OCI-LY1 (cell line): ENCODE measurements at regions not wholly inside any gene's neighbourhood (a gene's known extent, or its start where the extent isn't known, plus 50 kb on each side); places are given as distances from the start of the nearest gene placed in this dataset.

Source experiments
- H2AFZ ChIP-seq: fragments of 200-600 bp; sonication (generic), shearing (Covaris generic); 2 replicates; pipeline ENCODE4 v1.6.0; 2014; ENCODE audit warnings: antibody characterized with exemption, mild to moderate bottlenecking, low read length
- H3F3A ChIP-seq: fragments of 200-600 bp; sonication (generic), shearing (Covaris generic); 2 replicates; pipeline ENCODE4 v1.6.0; 2014; ENCODE audit warnings: mild to moderate bottlenecking, antibody characterized with exemption, low read length, moderate library complexity; ENCODE audit not compliant: insufficient read depth
- H3K27ac ChIP-seq: fragments of 200-600 bp; sonication (generic); 2 replicates; pipeline ENCODE4 v1.5.1; 2014; ENCODE audit warnings: low read length, mixed run types, mild to moderate bottlenecking, low read depth; ENCODE audit not compliant: poor library complexity, severe bottlenecking
- H3K27me3 ChIP-seq: fragments of 200-600 bp; sonication (generic); 2 replicates; pipeline ENCODE4 v1.6.0; 2014; ENCODE audit warnings: antibody characterized with exemption, mild to moderate bottlenecking, low read length, moderate library complexity; ENCODE audit not compliant: insufficient read depth
- H3K36me3 ChIP-seq: fragments of 200-600 bp; sonication (generic); 2 replicates; pipeline ENCODE4 v1.6.1; 2014; ENCODE audit warnings: mild to moderate bottlenecking, antibody characterized with exemption, low read length, moderate library complexity, mixed read lengths; ENCODE audit not compliant: insufficient read depth
- H3K4me1 ChIP-seq: fragments of 200-600 bp; sonication (generic); 2 replicates; pipeline ENCODE4 v1.5.1; 2014; ENCODE audit warnings: mild to moderate bottlenecking, low read length, moderate library complexity; ENCODE audit not compliant: insufficient read depth, severe bottlenecking
- H3K4me2 ChIP-seq: fragments of 200-600 bp; sonication (generic), shearing (Covaris generic); 2 replicates; pipeline ENCODE4 v1.6.1; 2014; ENCODE audit warnings: low read length
- H3K4me3 ChIP-seq: fragments of 200-600 bp; sonication (generic); 2 replicates; pipeline ENCODE4 v1.5.1; 2014; ENCODE audit warnings: low read length, low read depth, mild to moderate bottlenecking, mixed read lengths; ENCODE audit not compliant: poor library complexity, severe bottlenecking
- H3K79me2 ChIP-seq: fragments of 200-600 bp; shearing (Covaris generic); 2 replicates; pipeline ENCODE4 v1.6.1; 2016; ENCODE audit warnings: mixed run types, low read length, mixed read lengths; ENCODE audit not compliant: insufficient read depth
- H3K9ac ChIP-seq: fragments of 200-600 bp; sonication (generic), shearing (Covaris generic); 2 replicates; pipeline ENCODE4 v1.6.1; 2014; ENCODE audit warnings: mild to moderate bottlenecking, low read length, mixed read lengths
- H3K9me2 ChIP-seq: fragments of 200-600 bp; sonication (generic), shearing (Covaris generic); 2 replicates; pipeline ENCODE4 v1.6.1; 2014; ENCODE audit warnings: low read depth, mild to moderate bottlenecking, low read length, mixed read lengths
- H3K9me3 ChIP-seq: fragments of 200-600 bp; shearing (Covaris generic); 2 replicates; pipeline ENCODE4 v1.6.1; 2014; ENCODE audit warnings: low read length, mixed read lengths
- H4K20me1 ChIP-seq: fragments of 200-600 bp; sonication (generic), shearing (Covaris generic); 2 replicates; pipeline ENCODE4 v1.6.0; 2016; ENCODE audit warnings: mild to moderate bottlenecking, low read length; ENCODE audit not compliant: insufficient read depth
- EZH2 ChIP-seq: fragments of 200-600 bp; sonication (generic), shearing (Covaris generic); IDR thresholded peaks from 2 replicates; pipeline ENCODE4 v1.8.0; 2017; ENCODE audit warnings: borderline replicate concordance, mixed run types, mild to moderate bottlenecking, antibody characterized with exemption, low read length, moderate library complexity, mixed read lengths
- TF ChIP-seq, protein P1 (sequence below): fragments of 200-600 bp; sonication (generic), shearing (Covaris generic); IDR thresholded peaks from 2 replicates; pipeline ENCODE4 v1.5.1; 2017; ENCODE audit warnings: mild to moderate bottlenecking, antibody characterized with exemption, low read length, moderate library complexity, mixed read lengths

DNA sequence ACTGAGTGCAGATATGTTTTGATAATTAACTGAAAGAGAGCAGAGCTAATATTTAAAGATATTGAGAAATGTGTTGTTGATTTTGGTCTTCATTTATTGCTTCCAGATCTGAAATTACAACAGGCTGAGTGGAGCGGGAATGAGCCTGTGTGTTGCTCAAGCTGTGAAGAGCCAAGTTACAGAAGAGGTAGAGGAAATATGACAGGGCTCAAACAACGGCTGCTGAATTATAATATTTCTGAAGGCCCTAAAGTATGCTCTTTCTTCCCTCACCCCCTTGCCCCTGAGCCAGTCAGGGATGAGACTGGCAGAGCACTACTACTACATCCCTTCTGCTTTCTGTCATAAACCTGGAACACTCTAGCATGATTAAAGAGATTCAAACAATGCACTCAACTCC is 115.6 kb downstream of the FANCF start:
- no peak overlapping the region for H3K4me3 ChIP-seq
- H3F3A ChIP-seq: no peaks in the 10 kb centered on the region
- no peak for TF ChIP-seq EZH2
- TF ChIP-seq, protein P1, sequence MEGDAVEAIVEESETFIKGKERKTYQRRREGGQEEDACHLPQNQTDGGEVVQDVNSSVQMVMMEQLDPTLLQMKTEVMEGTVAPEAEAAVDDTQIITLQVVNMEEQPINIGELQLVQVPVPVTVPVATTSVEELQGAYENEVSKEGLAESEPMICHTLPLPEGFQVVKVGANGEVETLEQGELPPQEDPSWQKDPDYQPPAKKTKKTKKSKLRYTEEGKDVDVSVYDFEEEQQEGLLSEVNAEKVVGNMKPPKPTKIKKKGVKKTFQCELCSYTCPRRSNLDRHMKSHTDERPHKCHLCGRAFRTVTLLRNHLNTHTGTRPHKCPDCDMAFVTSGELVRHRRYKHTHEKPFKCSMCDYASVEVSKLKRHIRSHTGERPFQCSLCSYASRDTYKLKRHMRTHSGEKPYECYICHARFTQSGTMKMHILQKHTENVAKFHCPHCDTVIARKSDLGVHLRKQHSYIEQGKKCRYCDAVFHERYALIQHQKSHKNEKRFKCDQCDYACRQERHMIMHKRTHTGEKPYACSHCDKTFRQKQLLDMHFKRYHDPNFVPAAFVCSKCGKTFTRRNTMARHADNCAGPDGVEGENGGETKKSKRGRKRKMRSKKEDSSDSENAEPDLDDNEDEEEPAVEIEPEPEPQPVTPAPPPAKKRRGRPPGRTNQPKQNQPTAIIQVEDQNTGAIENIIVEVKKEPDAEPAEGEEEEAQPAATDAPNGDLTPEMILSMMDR: no peak
- no peak overlapping the region for H3K27ac ChIP-seq
- H3K9me3 ChIP-seq: no peaks in the 10 kb centered on the region
- H3K4me2 ChIP-seq: no peak overlapping the region
- no peaks in the 10 kb centered on the region for H3K27me3 ChIP-seq
- no peaks in the 10 kb centered on the region for H3K36me3 ChIP-seq
- no peaks in the 10 kb centered on the region for H3K4me1 ChIP-seq
- no peaks in the 10 kb centered on the region for H3K9me2 ChIP-seq
- H3K79me2 ChIP-seq: no peaks in the 10 kb centered on the region
- no peak overlapping the region for H2AFZ ChIP-seq
- H4K20me1 ChIP-seq: no peaks in the 10 kb centered on the region
- no peak overlapping the region for H3K9ac ChIP-seq

DNA sequence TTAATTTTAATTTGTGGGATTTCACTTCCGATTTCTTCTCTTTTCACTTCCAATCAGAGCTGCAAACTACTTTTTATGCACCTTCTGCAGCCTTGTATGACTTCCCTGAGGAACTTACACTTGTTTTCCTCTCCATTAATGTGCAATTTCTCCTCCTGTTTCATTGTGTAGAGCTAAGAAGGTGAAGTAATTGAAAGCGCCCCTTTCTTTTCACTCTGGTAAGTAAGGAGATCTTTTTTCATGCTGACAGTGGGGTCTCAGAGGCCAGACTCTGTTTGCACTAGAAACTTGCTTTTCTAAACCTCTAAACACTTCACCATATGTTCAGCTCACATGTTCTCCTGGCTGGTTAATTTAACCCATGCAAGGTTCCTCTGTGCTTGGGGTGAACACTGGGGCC is 117.0 kb downstream of the FANCF start:
- no peaks in the 10 kb centered on the region for H4K20me1 ChIP-seq

DNA sequence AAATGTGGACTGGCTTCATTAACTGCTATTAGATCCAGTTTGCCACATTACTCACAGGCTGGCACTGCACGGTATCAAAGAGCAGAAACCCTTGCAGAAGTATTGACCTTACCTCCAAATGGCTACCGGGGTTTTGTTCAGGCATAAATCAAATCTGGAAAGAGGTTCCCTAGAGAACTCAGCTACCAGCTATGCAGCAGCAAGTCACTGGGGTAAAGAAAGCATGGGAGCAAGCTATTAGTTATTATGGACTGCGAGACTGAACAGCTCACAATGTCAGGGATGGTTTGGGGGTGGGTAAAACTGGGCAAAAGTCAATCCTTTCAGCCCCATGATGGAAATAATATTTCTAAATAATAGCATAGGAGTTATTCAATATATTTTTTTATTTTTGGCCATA is 128.1 kb downstream of the FANCF start:
- H4K20me1 ChIP-seq: no peaks in the 10 kb centered on the region
- H2AFZ ChIP-seq: no peak overlapping the region
- no peaks in the 10 kb centered on the region for H3K9me3 ChIP-seq
- H3K27ac ChIP-seq: no peak overlapping the region
- no peaks in the 10 kb centered on the region for H3K36me3 ChIP-seq
- H3F3A ChIP-seq: no peaks in the 10 kb centered on the region
- no peaks in the 10 kb centered on the region for H3K79me2 ChIP-seq
- no peak overlapping the region for H3K4me3 ChIP-seq
- H3K9me2 ChIP-seq: no peaks in the 10 kb centered on the region
- H3K4me1 ChIP-seq: no peaks in the 10 kb centered on the region
- H3K27me3 ChIP-seq: no peaks in the 10 kb centered on the region
- no peak overlapping the region for H3K9ac ChIP-seq
- H3K4me2 ChIP-seq: no peak overlapping the region
- TF ChIP-seq, protein P1: no peak
- TF ChIP-seq EZH2: no peak

More for the DNA sequence above, 117.0 kb downstream of the FANCF start:
- TF ChIP-seq, protein P1: no peak
- no peak for TF ChIP-seq EZH2
- no peaks in the 10 kb centered on the region for H3K9me3 ChIP-seq
- no peak overlapping the region for H3K27ac ChIP-seq
- H3K9me2 ChIP-seq: no peaks in the 10 kb centered on the region
- no peaks in the 10 kb centered on the region for H3F3A ChIP-seq
- no peak overlapping the region for H2AFZ ChIP-seq
- no peaks in the 10 kb centered on the region for H3K79me2 ChIP-seq
- H3K27me3 ChIP-seq: no peaks in the 10 kb centered on the region
- no peak overlapping the region for H3K4me2 ChIP-seq
- H3K36me3 ChIP-seq: no peaks in the 10 kb centered on the region
- H3K9ac ChIP-seq: no peak overlapping the region
- no peak overlapping the region for H3K4me3 ChIP-seq
- no peaks in the 10 kb centered on the region for H3K4me1 ChIP-seq
